B cell (primary cell): ENCODE measurements at regions not wholly inside any gene's neighbourhood (a gene's known extent, or its start where the extent isn't known, plus 50 kb on each side); places are given as distances from the start of the nearest gene placed in this dataset.

Experiments
- ATAC-seq: fragments of 200-7000 bp; cut with Tn5 transposase; one replicate; pipeline ENCODE4 v1.10.0; 2021; ENCODE audit warnings: low read depth, mild to moderate bottlenecking, moderate number of reproducible peaks, moderate library complexity
- CTCF ChIA-PET: fragments of 350-600 bp; sonication (Branson Sonifier 250); formaldehyde crosslinking; loops from one replicate; lab custom pipeline; 2021; ENCODE audit warnings: antibody characterized with exemption, inconsistent platforms; lab: Charles Lee
- POLR2A ChIA-PET: fragments of 350-600 bp; sonication (Branson Sonifier 250); formaldehyde crosslinking; loops from one replicate; lab custom pipeline; 2021; ENCODE audit warnings: antibody characterized with exemption; lab: Charles Lee
- DNase-seq: peaks from one replicate; pipeline ENCODE4 v3.0.0; 2013
- H2AFZ ChIP-seq: 2 replicates; pipeline ENCODE4 v1.6.1; 2012; ENCODE audit warnings: mild to moderate bottlenecking, low read depth, low read length; ENCODE audit not compliant: insufficient read depth, poor library complexity, severe bottlenecking
- H3K27ac ChIP-seq, 2 donors: 1 replicate in 1 of 2; 2 replicates in 1 of 2; pipeline ENCODE4 v1.5.1; 2012 to 2013; ENCODE audit warnings: low read length in 2 of 2, mild to moderate bottlenecking in 2 of 2, moderate library complexity in 1 of 2
- H3K27me3 ChIP-seq, 4 experiments: fragments of 200-600 bp in 1 of 4; sonication (generic) in 1 of 4; replicated peaks in 1 of 4; 1 replicate in 2 of 4; 2 replicates in 2 of 4; pipeline versions ENCODE4 v1.6.1 to v1.7.0; 2013 to 2016; ENCODE audit warnings: low read length in 3 of 4, mild to moderate bottlenecking in 2 of 4, mixed read lengths in 1 of 4, moderate library complexity in 1 of 4; ENCODE audit not compliant: insufficient read depth in 4 of 4, control insufficient read depth in 3 of 4; ENCODE audit errors: control extremely low read depth in 1 of 4
- H3K36me3 ChIP-seq, 2 experiments: replicated peaks in 1 of 2; 1 replicate in 1 of 2; 2 replicates in 1 of 2; pipeline versions ENCODE4 v1.6.1 to v1.7.1; 2013; ENCODE audit warnings: low read length in 1 of 2; ENCODE audit not compliant: insufficient read depth in 2 of 2, control insufficient read depth in 1 of 2; ENCODE audit errors: control extremely low read depth in 1 of 2, extremely low read depth in 1 of 2
- H3K4me1 ChIP-seq, 2 donors: fragments of 200-600 bp in 1 of 2; sonication (generic) in 1 of 2; 1 replicate in 1 of 2; 2 replicates in 1 of 2; pipeline versions ENCODE4 v1.5.1 to v1.6.1; 2013 to 2017; ENCODE audit warnings: low read length in 2 of 2; ENCODE audit not compliant: control insufficient read depth in 2 of 2, insufficient read depth in 2 of 2
- H3K4me2 ChIP-seq: replicated peaks from 2 replicates; pipeline ENCODE3; 2012; ENCODE audit warnings: mild to moderate bottlenecking, low read depth, low read length; ENCODE audit not compliant: poor library complexity, severe bottlenecking
- H3K4me3 ChIP-seq, 5 experiments: fragments of 200-600 bp in 1 of 5; sonication (generic) in 1 of 5; 1 replicate in 3 of 5; 2 replicates in 2 of 5; pipeline versions ENCODE4 v1.5.1 to v1.7.0; 2011 to 2016; ENCODE audit warnings: low read length in 4 of 5, mild to moderate bottlenecking in 4 of 5, low read depth in 2 of 5, control low read depth in 1 of 5, moderate library complexity in 1 of 5; ENCODE audit not compliant: insufficient read depth in 1 of 5; ENCODE audit errors: control extremely low read depth in 1 of 5, extremely low read depth in 1 of 5
- H3K79me2 ChIP-seq: fragments of 200-600 bp; sonication (generic); one replicate; pipeline ENCODE4 v1.6.0; 2016; ENCODE audit warnings: low read length; ENCODE audit not compliant: control insufficient read depth, insufficient read depth
- H3K9ac ChIP-seq: fragments of 200-600 bp; sonication (generic); 2 replicates; pipeline ENCODE4 v1.6.1; 2017; ENCODE audit warnings: mild to moderate bottlenecking, low read length, moderate library complexity
- H3K9me3 ChIP-seq, 3 donors: one replicate each; pipeline versions ENCODE4 v1.6.1 to v1.7.1; 2013; ENCODE audit warnings: low read length in 2 of 3; ENCODE audit not compliant: control insufficient read depth in 2 of 3, insufficient read depth in 1 of 3; ENCODE audit errors: control extremely low read depth in 1 of 3
- H4K20me1 ChIP-seq: 2 replicates; pipeline ENCODE4 v1.6.0; 2012; ENCODE audit warnings: mild to moderate bottlenecking, low read length; ENCODE audit not compliant: insufficient read depth, control insufficient read depth, poor library complexity, severe bottlenecking
- H3K27ac Mint-ChIP-seq: one replicate; pipeline ENCODE4 v1.8.0; 2021; ENCODE audit warnings: mixed read lengths
- H3K27me3 Mint-ChIP-seq: one replicate; pipeline ENCODE4 v1.8.0; 2021; ENCODE audit warnings: mixed read lengths
- H3K4me1 Mint-ChIP-seq: one replicate; pipeline ENCODE4 v1.8.0; 2021; ENCODE audit warnings: mixed read lengths
- H3K4me3 Mint-ChIP-seq: one replicate; pipeline ENCODE4 v1.8.0; 2021; ENCODE audit warnings: mixed read lengths
- H3K9me3 Mint-ChIP-seq: one replicate; pipeline ENCODE4 v1.8.0; 2022; ENCODE audit warnings: mixed read lengths; ENCODE audit not compliant: insufficient read depth
- EZH2 ChIP-seq: IDR thresholded peaks from 2 replicates; pipeline ENCODE4 v1.6.1; 2012; ENCODE audit warnings: borderline replicate concordance, low read depth, mild to moderate bottlenecking, moderate library complexity, low read length; ENCODE audit not compliant: insufficient read depth, poor library complexity, severe bottlenecking
- WGBS: methylation state at CpG from one replicate; pipeline ENCODE4 v1.1.5; 2013; ENCODE audit warnings: missing lambda C conversion rate; ENCODE audit not compliant: insufficient coverage; 5-methylcytosine and 5-hydroxymethylcytosine counted together
- intact Hi-C: fragments of 100-400 bp; cut with micrococcal nuclease; formaldehyde crosslinking; loops from one replicate; pipeline ENCODE4 v1.10.0; 2022
- TF ChIP-seq, protein P1 (sequence below): fragments of 200-600 bp; IDR thresholded peaks from one replicate; pipeline ENCODE4 v1.8.0; 2022; ENCODE audit warnings: antibody characterized with exemption, mild to moderate bottlenecking

DNA sequence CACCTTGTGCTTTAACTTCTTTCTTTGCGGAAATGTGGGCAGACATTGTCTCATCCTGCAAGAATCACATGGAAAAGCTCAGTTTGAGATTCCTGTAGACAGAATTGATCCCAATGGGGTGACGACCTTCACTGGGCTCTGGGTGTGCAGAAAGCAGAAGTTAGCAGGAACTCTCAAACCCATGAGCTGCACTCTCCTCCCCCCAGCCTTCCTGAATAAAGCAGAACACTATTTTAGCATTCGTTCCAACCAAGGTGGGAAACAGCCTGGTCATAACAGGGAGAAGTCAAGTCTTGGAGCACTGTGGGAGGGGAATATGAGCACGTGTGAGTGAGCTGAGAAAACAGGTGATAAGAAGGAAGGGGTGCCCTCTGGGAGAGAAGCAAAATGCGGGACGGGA lies 87.4 kb upstream of the FER start:
- no peak overlapping the region for H3K4me2 ChIP-seq
- H3K4me1 ChIP-seq, result no peaks in the 10 kb centered on the region
- no peaks in the 10 kb centered on the region for H3K36me3 ChIP-seq
- Mint-ChIP-seq H3K27ac (no peak overlapping the region), H3K4me3 (no peak overlapping the region), H3K9me3 (no peaks in the 10 kb centered on the region), H3K27me3 (peaks cover 33% of the 10 kb centered on the region), H3K4me1 (no peaks in the 10 kb centered on the region)
- ChIA-PET POLR2A (no interaction called here), CTCF (no interaction called here)
- no peak overlapping the region for H3K27ac ChIP-seq
- intact Hi-C loops, result no loop called here
- 40% methylated on average over 3 of the region's 6 CpGs for WGBS
- H3K4me3 ChIP-seq, result no peak overlapping the region
- no peaks in the 10 kb centered on the region for H3K79me2 ChIP-seq
- H3K9me3 ChIP-seq, result no peaks in the 10 kb centered on the region
- H4K20me1 ChIP-seq, result no peaks in the 10 kb centered on the region
- H3K27me3 ChIP-seq, result peaks cover 0 to 3% (median 0%) of the 10 kb centered on the region in 4 experiments
- no peak for DNase-seq
- no peak overlapping the region for H2AFZ ChIP-seq
- H3K9ac ChIP-seq, result no peak overlapping the region
- TF ChIP-seq, protein P1, sequence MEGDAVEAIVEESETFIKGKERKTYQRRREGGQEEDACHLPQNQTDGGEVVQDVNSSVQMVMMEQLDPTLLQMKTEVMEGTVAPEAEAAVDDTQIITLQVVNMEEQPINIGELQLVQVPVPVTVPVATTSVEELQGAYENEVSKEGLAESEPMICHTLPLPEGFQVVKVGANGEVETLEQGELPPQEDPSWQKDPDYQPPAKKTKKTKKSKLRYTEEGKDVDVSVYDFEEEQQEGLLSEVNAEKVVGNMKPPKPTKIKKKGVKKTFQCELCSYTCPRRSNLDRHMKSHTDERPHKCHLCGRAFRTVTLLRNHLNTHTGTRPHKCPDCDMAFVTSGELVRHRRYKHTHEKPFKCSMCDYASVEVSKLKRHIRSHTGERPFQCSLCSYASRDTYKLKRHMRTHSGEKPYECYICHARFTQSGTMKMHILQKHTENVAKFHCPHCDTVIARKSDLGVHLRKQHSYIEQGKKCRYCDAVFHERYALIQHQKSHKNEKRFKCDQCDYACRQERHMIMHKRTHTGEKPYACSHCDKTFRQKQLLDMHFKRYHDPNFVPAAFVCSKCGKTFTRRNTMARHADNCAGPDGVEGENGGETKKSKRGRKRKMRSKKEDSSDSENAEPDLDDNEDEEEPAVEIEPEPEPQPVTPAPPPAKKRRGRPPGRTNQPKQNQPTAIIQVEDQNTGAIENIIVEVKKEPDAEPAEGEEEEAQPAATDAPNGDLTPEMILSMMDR, result no peak
- TF ChIP-seq EZH2, result no peak
- ATAC-seq, result no peak

DNA sequence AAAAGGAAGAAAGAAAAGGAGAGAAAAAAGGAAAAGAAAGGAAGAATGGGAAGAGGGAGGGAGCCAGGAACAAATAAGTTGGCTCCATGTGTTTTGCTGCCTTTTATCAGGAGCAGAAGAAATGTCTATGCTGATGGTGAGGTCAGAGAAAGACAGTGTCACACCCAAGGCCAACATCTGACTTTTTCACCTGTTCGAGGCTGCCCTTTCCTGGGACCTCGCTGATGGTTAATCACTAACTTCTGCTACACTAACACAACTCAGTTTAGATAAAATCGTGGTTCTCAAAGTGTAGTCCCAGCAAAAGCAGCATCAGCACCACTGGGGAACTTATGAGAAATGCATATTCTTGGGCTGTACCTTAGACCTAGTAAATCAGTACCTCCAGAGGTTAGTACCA lies 88.2 kb upstream of the FER start:
- POLR2A ChIA-PET, result no interaction called here

More for the DNA sequence above, 88.2 kb upstream of the FER start:
- Histone ChIP-seq H3K36me3 (no peaks in the 10 kb centered on the region), H2AFZ (no peak overlapping the region), H3K4me2 (no peak overlapping the region), H3K4me1 (no peaks in the 10 kb centered on the region), H3K4me3 (no peak overlapping the region), H3K79me2 (no peaks in the 10 kb centered on the region), H4K20me1 (no peaks in the 10 kb centered on the region), H3K9ac (no peak overlapping the region), H3K27me3 (peaks cover 0 to 3% (median 0%) of the 10 kb centered on the region in 4 experiments), H3K27ac (no peak overlapping the region), H3K9me3 (no peaks in the 10 kb centered on the region)
- WGBS, result 20% methylated on average over 1 of the region's 3 CpGs
- ATAC-seq (no peak), DNase-seq (no peak)
- Mint-ChIP-seq H3K9me3 (no peaks in the 10 kb centered on the region), H3K27me3 (peaks cover 33% of the 10 kb centered on the region), H3K4me1 (no peaks in the 10 kb centered on the region), H3K4me3 (no peak overlapping the region), H3K27ac (no peak overlapping the region)
- CTCF ChIA-PET, result no interaction called here
- intact Hi-C loops, result no loop called here
- TF ChIP-seq, protein P1, result no peak
